ENCODE measurements at regions not wholly inside any gene's neighbourhood (a gene's known extent, or its start where the extent isn't known, plus 50 kb on each side); places are given as distances from the start of the nearest gene placed in this dataset.
"Not testable (repeated sequence)": the region's sequence is repeated elsewhere in the genome, so short reads cannot be mapped to it uniquely, and the experiment has no call there.

DNA sequence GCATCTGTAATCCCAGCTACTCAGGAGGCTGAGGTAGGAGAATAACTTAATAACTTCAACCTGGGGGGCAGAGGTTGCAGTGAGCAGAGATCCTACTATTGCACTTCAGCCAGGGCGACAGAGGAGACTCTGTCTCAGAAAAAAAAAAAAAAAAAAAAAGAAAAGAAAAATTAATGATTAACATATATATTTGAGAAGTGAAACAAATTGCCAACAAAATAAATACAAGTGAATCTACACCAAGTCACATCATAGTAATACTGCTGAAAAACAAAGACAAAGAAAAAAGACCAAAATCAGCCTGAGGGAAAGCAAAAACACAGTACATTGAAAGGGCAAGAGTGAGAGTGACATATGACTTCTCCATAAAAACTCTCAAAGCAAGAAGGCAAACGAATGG lies 123.7 kb downstream of the CASP12 start:
- no peak for DNase-seq

DNA sequence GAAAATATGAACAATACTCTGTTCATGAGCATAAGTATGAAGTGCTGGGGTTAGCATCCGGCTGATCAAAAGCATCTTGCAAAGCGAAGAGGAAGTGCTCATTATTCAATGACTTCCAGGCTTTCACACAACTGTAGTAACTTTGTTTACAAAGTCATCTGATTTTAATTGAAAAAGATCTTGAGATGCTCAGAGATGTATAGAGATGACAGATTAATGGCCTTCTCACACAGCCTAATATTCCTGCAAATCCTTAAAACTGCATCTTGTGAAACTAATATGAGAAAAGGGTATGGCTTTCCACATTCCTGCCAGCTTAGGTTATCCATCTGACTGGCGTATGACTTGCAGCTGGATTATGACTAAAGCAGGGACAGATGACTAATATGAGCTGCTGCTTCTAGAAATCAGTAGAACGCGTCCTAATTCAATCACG lies 125.4 kb downstream of the CASP12 start:
- no peak for DNase-seq

DNA sequence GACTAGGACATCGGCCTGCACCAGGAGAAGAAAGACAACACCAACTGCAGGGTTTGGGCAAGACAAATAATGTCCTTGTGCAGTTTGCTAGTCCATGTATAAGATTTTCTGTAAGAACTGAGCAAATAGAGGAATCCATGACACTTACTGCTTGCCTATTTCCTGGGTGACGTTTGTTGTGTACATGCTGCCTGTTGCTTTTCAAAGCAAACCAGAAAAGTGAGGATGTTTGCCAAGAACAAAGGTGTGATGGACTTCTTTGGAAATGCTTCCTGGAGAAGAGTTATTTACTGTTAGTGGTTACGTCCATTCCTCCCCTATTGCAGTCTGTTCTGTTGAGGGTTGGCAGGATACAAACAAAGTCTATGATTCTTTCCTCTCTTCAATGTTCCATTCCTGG lies 126.5 kb downstream of the CASP12 start:
- no peak for DNase-seq

DNA sequence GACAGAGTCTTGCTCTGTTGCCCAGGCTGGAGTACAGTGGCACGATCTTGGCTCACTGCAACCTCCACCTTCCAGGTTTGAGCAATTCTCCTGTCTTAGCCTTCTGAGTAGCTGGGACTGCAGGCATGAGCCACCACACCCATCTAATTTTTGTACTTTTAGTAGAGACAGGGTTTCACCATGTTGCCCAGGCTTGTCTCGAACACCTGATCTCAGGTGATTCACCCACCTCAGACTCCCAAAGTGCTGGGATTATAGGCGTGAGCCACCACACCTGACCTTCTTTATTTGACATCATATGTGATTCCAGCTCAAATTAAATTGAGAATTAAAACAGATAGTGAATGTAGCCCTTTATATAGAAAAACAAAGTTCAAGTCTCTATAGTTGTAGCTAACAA lies 127.2 kb downstream of the CASP12 start:
- DNase-seq: not testable (repeated sequence)

DNA sequence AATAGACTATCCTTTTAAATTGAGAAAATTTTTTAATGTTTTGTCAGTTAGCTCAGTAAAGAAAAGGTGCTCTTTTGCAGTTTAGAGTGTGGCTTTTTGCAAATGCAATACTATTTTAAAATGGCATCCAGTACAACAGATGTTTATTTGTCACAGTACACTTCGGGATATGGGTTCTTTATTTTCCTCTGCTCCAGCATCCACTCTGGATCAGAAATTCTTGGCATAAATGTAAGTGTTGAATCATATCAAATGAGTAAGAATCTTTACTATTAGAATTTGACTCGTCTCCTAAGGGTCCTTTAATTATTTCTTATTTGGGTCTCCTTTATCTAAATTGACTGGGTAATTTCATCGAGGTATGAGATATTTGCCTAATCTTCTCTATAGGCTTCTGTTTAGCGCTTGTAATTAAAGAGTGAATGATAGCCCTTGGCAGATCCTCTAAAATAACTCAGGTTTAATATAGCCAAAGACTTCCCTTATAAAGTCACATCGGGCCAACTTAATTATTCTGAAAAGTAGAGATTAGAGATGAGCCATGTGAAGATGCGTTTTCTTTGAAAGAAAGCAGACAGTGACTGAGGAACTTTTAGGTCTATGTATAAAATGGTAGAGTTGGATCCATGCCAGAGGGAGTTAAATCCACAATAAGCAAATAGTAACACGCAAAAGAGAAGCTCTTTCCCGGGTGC lies 132.7 kb downstream of the CASP12 start:
- no peak for DNase-seq

DNA sequence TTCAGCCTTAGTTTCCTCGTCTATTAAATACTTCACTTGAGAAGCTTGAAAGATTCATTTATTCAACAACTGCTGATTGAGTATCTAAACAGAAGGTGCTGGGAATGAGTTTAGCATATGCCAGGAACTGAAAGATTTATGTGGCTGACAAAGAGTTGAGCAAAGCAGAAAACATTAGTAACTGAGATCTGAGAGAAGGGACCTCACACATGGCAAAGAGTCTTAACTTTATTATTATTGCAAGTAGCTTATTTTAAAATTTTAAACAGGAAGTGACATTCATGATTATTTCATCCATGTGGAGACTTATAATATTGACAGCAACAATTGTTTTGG lies 133.6 kb downstream of the CASP12 start:
- no peak for DNase-seq

DNA sequence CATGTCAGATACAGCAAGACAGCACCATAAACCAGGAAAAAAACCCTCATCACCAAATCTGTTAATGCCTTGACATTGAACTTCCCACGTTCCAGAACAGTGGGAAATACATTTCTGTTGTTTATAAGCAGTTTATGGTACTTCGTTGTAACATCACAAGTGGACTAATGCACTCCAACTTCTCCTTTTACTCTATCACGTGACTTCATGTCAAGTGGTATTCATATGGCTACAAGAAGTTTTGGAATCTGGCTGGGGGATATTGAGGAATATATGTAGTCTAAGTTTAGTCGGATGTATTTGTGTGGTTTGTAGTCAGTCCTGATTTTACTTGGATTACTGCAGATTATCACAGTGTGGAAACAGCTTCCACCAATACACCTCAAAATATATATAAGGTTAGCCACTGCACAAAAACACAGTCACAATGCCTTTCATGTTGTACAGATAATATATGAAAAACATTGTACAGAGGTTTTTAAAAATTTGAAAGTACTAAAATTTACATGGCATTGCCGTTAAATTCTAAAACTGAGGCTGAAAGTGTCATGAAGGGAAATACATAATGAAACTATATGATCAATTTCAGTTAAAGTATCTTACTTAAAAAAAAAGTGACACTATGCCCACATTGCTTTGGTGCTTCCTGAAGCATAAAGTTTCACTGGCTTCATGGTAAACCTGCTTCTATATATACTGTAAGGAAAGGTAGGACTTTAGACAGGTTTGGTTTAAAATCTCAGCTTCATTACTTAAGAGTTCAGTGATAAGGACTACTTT lies 134.1 kb downstream of the CASP12 start:
- DNase-seq: no peak

DNA sequence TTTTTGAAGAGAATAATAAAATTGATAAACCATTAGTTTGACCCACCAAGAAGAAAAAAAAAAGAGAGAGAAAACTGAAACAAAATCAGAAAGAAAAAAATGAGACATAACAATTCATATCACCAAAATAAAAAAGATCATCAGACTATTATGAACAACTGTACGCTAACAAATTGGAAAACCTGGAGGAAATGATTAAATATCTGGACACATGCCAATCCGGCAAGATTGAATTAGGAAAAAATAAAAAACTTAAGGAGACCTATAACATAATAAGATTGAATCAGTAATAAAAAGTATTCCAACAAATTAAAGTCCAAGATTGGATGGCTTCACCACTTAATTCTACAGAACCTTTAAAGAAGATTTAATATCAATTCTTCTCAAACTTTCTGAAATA lies 136.7 kb downstream of the CASP12 start:
- DNase-seq: no peak

DNA sequence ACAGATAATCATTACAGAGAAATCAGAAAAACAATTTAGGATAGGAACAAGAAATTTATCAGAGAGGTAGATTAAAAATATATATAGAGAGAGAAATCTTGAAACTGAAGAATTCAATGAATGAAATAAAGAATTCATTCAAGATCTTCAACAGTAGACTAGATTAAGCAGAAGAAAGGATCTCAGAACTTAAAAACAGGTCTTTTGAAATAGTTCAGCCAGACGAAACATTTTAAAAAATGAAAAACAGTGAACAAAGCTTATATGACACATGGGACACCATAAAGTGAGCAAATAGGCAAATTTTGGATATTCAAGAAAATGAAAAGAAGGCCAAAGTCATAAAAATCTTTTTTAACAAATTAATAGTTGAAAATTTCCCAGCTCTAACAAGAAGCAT lies 138.8 kb downstream of the CASP12 start:
- DNase-seq: no peak

DNA sequence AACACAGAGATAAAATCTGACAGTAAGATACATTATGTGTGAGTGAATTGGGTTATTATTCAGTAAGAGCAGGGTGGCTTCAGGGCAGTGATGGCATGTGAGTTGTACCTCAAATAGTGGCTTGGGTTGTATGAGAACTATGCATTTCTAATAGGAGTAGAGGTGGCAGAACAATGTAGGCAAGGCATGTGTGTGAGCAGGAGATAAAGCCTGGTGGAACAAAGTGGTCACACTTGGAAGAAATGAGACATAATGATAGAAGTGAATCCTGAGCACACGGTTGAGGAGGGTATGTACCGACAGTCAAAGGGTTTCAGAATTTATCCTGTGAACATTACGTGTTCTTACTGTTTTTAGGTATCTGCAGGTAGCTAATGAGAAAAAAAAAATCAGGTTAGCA lies 159.3 kb downstream of the CASP12 start:
- peak; percentile 37 for DNase-seq

DNA sequence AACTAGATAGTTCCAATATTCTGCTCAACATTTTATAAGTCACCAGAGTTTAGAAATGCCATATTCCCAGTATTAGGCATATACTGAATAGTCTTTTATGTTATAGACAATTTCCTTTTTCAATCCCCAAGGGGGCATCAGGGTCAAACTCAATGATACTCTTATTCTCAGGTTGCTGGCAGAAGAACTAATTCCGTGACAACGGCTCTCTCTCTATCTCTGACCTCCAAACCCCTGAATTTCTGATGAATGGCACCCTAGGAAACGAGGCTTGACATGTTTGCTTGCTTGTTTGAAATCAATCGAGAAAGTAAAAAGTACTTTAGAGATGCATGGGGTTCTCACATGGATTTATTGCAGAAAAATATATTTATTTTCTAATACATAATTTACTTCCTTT lies 160.1 kb downstream of the CASP12 start:
- DNase-seq: no peak

DNA sequence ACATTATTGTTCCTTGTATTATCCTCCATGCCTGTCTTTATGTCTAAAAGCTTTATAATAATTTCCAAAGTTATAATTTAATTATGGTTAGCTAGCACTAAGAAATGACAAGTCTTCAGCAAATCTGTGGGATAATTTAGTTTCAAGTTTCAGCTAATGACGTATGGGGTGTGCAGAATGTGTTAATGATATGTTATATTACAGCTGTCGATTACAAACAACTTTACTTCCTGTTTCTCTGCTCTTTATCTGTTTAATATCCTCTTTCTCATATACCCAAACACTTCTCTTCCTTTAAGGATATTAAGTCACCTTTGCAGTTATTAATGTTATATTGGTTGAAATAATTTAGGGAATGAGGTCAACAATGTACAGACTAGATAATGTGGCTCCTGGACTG lies 161.8 kb downstream of the CASP12 start:
- peak; percentile 35 for DNase-seq

DNA sequence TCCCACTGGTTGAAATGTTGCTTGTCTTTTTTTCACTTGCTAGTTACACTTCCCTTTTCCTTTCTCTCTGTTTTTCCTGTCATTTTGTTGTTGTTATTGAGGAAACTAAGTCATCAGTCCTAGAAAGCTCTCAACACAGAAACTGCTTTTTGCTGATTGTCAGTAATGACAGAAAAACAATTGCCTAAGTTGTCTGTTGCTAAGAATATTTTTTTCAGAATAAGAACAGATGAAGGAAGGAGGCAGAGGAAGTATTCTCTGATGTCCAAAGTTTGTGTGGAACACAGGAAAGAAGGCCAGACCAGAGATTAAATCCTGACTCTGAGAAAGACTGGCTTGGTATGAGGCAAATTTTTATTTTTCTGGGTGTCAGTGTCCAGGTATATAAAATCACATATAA lies 163.3 kb downstream of the CASP12 start:
- no peak for DNase-seq

DNA sequence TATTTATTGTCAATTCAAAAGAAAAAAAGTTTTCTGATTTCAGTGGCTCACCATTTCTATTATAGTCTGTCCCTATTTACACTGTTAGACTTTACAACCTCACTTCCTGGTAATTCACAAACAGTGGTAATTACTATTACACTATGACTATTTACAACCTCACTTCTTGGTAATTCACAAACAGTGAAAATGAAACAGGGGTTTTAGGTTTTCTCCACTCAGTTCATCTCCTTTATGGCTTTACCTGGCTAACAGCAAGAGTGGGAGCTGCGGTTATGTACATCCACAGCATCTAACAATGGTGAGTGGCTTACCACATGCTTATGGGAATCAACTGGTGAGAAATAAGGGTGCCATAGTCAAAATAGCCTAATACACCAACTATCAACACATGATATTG lies 166.4 kb downstream of the CASP12 start:
- no peak for DNase-seq

DNA sequence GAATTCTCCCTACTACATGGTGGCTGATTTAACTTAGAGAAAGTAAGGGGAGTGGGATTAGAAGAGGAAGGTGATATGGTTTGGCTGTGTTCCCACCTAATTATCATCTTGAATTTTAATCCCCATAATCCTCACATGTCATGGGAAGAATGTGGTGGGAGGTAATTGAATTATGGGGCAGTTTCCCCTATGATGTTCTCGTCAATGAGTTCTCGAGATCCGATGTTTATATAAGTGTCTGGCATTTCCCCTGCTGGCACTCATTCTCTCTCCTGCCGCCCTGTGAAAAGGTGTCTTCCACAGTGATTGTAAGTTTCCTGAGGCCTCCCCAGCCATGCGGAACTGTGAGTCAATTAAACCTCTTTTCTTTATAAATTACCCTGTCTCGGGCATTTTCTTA lies 169.3 kb downstream of the CASP12 start:
- no peak for DNase-seq

DNA sequence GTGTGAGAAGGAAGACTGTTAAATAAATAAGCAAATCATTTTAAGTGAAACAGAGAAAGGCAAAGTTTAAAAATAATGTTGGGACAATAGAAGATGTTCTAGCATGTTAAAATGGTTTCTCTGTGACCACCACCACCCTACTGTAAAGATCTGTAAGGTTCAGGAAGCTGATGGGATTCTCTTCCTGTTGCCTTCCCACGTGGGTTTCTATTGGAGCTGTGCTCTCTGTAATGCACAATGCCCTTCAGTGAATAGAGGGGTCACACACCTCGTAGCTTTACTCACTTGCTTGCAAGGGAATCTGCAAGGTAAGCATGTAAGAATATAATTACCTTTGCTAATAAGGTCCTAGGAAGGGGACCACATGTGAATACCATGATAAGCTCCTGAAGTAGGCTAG lies 170.5 kb downstream of the CASP12 start:
- DNase-seq: no peak

DNA sequence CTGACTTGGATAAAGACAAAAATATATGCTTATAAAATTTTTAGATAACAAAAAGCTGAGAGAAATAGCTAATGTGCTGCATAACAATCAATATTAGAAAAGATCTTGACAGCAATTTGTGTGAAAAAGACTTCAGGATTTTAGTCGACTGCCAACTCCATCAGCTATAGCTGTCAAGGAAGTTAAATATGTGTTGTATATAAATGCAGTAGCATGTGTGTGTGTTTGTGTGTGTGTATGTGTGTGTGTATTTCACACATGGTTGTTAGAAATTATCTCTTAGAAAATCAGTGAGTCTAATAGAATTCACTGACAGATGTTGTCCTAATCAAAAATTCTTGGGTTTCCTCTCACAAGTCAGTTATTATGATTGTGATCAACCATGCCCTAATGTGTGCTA lies 171.2 kb downstream of the CASP12 start:
- DNase-seq: no peak

DNA sequence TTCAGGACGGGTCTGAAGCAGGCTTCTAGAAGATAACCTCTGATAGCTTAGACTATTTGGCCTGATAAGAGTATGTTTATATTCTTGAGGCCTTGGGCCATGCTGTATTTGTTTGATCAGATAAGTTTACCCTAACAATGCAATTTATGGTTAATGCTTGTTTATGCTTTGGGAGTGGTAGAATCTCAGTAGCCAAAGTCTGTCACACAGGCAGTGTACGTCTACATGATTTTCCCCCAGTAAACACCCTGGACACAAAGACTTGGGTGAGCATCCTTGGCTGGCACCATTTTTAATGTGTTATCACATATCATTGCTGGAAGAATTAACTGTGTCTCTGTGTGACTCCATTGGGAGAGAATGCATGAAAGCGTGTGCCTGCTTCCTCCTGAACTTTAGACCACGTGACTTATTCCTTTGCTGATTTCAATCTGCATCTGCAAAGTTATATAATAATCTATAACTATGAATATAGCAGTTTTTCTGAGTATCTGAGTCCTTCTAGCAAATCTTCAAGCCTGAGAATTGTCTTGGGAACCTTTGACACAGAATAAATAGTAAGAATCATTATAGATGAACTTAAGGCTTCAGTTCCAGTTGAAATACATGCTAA lies 172.4 kb downstream of the CASP12 start:
- no peak for DNase-seq

DNA sequence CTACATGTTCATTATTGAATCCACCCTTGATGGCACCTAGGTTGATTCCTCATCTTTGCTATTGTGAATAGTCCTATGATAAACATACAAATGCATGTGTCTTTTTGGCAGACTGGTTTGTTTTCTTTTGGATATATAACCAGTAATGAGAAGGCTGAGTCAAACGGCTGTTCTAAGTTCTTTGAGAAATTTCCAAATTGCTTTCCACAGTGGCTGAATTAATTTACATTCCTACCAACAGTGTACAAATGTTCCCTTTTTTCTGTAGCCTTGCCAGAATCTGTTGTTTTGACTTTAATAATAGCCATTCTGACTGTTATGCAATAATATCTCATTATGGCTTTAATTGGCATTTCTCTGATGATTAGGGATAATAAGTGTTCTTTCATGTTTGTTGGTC lies 184.9 kb downstream of the CASP12 start:
- no peak for DNase-seq

DNA sequence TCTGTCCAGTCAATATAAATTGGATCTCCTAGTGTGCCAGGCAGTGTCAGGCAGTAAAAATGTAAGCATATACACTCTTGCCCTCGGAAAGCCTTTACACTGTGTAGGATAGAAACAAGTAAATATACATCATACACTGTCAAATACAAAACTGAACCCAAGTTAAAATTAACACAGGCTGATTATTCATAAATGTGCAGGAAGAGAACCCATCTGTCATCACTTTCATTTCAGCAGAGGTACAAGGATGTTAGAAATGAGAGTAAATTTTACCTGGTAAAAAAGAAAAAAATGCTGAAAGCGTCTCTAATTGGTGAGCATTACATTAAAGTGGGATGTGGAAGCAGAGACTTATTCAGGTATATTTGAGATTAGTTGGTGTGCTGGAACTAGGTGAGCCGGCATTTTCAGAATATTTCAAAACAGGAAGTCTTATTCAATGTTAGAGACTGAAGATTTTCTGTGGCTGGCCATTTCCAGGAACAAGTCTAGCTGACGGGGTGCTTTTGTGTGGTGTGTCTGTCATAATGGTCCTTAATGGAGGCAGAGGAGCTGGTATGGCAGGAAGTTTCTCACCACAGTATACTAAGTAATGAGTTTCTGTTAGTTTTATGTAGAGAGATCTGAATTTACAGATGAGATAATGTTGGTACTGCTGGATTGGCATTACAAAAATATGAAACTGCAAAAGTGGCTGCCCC lies 192.6 kb downstream of the CASP12 start:
- DNase-seq: peak; percentile 83

DNA sequence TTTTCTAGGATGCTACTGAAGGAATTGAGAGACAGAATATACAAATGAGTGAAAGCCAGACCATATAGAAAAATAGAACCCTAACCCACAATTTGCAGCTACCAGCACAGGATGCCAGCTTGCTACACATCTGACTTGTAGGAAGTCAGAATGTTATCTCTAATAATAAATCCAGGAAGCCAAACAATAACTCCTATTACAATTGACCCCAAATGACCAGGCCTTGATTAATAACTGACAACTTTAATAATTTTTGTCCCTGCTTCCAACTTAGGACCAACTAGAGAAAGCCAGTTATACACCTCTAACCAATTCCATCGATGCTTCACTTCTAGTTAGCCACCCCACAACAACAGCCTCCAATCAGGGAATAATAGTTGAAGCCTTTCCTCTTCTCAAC lies 193.4 kb downstream of the CASP12 start:
- no peak for DNase-seq

DNA sequence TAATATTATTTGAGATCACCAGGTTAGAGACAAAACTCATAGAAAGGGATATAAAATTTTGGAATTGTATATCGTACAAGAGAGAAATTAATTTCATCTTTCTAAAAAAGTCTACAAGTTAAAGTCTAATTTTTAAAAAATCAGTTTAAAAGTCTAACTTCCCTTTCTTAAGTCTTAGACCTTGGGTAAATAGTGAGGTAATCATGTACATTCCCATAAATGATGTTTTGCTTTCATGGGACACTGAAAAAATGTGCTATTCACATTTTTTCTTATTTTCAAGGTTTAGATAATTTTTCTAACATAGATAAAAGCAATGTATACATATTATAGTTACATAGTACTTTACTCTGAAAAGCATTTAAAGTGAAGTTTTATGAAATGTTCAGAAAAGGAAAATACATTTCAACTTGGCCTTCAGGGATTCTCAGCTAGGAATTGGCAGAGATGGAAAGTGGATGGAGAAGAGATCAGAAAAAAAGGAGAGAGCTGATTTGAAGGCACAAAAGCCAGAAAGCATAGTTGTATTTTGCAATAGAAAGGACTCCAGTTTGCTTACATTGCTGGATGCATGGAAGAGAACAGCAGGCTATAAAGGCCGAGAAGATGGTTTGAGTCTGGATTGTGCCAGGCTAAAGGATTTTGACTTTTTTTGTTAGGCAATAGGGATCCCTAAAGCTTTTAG lies 194.0 kb downstream of the CASP12 start:
- DNase-seq: no peak

DNA sequence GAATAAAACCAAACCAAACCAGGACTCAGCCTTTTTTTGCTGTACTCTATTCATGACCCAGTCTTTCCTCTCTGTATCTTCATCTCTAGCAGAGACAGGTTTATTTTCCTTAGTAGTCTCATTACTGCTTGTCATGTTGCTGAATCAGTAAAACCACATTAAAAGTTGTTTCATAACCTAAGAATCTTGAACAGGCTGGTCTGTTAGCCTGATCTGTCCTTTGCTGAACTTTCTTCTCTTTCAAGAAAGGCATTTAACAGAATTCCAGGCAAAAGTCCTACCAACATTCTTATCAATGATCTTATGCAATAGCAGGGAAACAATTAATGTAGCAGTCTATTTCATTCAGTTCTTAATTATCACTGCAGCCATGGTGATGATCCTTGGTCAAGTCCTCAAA lies 197.7 kb downstream of the CASP12 start:
- peak; percentile 33 for DNase-seq
